HG03432 (cell line): ENCODE measurements at regions not wholly inside any gene's neighbourhood (a gene's known extent, or its start where the extent isn't known, plus 50 kb on each side); places are given as distances from the start of the nearest gene placed in this dataset.

Experiments
- ATAC-seq: cut with Tn5 transposase; IDR thresholded peaks from one replicate; pipeline ENCODE4 v1.9.1; 2021; ENCODE audit warnings: mild to moderate bottlenecking, moderate library complexity; ENCODE audit not compliant: unreplicated experiment

DNA sequence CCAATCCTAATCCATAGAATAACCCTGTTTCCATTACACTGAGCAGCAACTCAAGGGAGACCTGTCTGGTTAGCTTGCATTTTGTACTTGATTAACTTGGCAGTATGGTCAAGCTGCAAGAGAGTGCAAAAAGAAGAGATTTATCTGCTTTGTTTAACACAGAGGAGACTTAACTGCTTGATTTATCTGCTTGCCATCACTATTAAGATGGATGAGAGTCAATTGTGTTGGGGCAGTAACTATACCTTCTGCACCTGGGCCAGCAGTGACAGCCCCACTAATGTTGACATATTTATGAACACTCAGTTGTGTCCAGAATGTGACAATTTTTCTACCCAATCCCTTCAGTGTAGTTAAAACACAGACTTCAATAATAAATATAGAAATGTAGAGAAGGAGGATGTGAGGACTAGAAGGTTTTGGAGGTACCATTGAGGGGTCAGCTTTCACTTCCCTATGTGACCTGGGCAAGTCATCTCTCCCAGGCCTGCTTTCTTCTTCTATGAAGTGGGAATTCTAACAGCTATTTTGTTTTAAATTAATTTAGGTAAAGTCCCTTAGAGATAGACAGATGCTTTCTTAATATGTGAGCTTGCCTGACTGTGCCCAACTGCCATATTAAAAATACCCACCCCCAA lies 159.1 kb upstream of the KCNK2 start:
- ATAC-seq, result peak; percentile 39

DNA sequence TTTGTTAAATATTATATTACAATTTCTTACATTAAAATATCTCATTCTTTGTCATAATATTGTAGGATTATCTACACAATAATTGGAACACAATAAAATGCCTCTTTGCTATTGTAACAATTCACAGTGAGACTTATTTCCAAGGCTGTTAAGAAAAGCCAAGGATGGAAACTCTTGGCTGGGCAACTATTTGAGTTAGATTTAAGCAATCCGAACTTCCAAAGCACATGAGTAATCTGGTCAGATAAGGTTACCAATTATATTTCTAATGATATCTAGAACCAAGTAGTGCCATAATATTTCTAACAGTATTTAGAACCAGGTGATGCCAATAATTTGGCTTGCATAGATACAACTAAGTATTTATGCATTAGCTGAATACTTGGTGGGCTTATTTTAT lies 154.7 kb upstream of the KCNK2 start:
- ATAC-seq, result no peak

DNA sequence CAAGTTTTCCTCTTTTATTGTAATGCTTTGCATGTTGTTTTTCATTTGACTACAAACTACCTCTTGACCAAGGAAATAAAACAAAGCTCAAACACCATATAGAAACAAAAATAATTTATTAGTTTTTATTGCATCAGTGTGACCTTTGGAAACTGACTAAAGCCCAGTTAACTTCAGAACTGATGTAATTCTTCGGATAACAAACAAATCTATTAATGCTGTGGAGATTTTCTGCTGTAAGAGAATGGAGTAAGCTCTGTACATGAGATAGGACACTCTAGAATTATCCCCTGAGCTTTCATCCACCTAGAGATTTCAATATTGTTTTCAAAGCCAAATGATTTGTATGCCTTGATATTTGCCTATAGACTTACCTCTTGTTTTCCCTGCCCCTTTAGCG lies 154.0 kb upstream of the KCNK2 start:
- no peak for ATAC-seq

DNA sequence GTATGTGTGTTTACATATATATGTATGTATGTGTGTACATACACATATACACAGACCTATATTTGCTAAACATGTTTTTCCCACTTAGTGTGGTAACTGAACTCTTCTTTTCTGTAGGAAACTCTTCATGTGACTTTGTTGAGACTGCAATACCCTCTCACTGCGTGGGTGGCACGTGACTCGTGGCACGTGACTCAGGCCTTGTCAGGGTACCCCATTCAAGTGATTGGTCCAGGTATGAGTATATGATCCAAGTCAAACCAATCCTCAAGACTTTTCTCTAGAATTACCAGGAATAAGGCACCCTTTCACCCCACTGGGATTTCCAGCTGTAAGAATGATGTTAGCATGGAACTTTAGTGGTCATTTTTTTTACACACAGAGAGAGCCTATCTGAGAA lies 149.2 kb upstream of the KCNK2 start:
- no peak for ATAC-seq

DNA sequence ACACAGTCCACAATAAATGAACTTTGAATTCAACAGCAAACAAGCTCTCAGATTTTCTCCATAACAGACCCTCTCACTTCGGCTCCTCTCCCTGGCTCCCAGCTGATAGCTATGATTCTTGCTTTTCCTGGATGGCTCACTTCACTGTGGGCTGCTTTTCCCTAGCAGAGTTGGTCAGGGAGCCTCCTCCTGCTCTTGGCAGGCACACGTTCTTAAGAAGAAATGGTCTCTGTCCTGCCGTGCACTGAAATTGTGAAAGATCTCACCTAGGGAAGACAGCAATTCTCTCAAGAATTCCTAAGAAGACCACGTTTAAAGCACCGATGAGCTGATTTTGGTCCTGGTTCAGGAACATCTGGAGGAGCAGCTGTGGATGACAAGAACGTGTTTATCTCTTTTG lies 148.5 kb upstream of the KCNK2 start:
- ATAC-seq, result no peak

DNA sequence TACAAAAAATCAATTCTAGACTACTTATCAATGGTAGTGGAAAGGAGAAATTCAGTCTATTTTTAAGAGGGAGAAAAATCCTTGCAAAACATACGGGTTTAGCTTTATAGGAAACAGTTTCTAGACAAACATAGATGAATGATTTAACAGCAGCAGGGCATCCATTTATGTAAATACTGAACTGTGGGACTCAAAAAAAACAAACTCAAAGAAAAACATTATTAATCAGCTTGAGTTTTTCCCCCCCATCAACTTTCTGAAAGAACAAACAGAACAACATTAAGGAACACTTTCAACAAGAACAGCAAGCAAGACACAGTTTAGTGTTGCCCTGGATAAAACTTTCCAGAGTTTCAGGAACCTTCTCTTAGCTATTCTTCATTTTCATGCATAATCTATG lies 147.3 kb upstream of the KCNK2 start:
- no peak for ATAC-seq

GRCh38 chr1:214939180-214939579 lies 143.4 kb upstream of the KCNK2 start:
- ATAC-seq, result no peak

GRCh38 chr1:214941061-214941460 lies 141.5 kb upstream of the KCNK2 start:
- no peak for ATAC-seq

GRCh38 chr1:214943054-214943453 lies 139.5 kb upstream of the KCNK2 start:
- ATAC-seq, result no peak

- ATAC-seq, result no peak
These were observed 135.9 kb upstream of the KCNK2 start for GRCh38 chr1:214946615-214947014.

DNA sequence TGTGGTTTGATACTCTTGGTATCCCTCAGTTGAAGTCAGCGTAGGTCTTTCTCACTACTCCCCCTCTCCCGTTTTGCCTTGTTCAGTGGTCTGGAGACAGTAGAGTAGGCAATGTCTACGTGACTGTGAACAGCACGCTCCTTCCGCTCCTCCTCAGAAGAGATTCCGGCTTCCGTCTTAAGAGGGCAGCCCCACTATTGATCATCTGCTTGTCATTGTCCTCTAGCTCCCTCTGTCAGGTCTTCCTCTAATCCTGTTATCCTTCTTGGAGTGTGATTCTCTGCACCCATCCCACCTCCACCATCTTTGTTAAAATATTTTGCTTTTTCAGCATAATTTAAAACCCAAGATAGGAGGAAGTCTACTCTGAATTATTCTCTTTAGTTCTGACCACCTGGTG lies 129.9 kb upstream of the KCNK2 start:
- no peak for ATAC-seq

GRCh38 chr1:214953901-214954616 lies 128.5 kb upstream of the KCNK2 start:
- no peak for ATAC-seq

- ATAC-seq, result no peak
These were observed 128.0 kb upstream of the KCNK2 start for GRCh38 chr1:214954617-214954949.

DNA sequence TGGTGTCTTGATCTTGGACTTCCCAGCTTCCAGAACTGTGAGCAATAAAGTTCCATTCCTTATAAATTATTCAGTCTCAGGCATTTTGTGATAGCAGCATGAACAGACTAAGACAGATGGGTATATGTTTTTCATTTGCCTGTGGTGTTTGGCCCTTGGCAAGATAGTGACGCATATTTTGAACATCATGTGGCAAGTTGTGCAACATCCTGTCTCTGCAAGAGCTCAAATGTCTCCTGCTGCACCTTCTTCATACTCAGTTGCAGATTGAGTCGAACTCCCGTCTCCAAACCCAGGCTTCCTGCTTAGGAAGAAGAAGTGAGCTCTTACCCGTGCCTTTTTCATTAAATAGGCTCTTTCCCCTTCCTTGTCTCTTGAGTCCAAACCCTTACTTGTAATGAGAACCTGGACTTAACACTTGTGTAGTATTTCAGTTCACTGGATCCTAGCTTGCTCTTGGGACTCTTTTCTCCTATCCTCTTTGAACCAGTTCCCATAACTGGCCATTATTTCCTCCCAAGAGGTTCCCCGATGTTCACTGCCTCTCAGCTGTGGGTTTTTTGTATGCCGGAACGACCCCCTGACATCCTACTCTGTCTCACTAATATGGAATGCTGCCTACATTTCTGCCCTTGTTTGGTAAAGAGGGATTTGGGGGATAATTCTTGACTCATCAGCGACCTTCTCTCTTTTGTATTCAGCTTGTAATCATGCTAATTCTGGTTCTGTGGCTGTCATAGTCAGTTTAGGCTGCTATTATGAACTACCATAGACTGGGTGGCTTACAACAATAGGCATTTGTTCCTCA lies 125.0 kb upstream of the KCNK2 start:
- no peak for ATAC-seq

GRCh38 chr1:214958486-214958885 lies 124.1 kb upstream of the KCNK2 start:
- no peak for ATAC-seq

DNA sequence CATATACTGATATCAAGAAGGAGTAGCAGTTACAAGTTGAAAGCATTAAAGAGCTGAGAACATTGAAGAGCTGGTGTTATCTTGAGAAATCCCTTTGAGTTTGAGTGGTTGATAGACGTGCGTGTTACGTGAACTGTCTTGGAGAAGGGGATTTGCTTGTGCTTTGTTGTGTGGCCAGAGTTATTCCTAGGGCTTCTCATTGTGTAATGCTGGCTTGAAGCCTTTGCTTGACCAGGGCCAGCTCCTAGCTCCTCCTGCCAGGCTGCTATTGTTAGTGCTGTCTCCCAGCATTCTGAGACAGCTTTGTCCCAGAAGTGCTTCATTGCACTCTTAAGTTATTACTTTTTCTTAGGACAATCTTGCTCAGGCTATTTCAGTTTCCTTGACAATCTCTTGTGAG lies 116.2 kb upstream of the KCNK2 start:
- ATAC-seq, result no peak

DNA sequence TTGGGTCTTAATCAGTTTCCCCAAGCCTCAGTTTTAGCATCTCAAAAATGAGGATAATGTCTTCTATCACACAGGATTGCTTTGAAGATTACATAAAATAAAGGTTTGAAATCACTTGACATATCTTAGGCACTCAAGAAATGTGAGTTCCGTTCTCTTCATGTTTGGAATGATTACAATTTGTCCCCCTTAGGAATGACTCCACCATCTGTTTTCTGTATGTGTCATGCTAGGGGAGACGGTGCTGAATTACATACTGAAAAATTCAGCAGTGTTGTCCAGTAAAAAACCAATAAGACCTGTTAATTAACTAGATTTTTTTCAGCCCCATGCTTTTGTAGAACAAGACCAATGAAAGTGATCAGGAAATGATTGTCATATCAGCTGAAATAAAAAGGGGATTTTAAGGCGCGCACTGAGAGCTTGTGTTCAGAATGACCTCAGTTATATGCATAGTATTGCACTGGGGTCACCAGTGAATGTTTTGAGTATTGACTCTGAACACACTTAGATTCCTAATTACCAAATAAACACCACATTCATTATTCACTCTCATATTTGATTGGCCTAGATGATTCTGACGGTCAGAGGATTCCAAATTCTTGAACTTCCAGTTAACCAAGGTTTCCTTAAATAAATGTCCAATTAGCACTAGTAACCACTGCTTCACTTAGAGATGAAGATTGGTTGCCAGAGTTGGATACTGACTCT lies 114.5 kb upstream of the KCNK2 start:
- ATAC-seq, result no peak

- ATAC-seq, result no peak
These were observed 112.5 kb upstream of the KCNK2 start for GRCh38 chr1:214970016-214970415.

DNA sequence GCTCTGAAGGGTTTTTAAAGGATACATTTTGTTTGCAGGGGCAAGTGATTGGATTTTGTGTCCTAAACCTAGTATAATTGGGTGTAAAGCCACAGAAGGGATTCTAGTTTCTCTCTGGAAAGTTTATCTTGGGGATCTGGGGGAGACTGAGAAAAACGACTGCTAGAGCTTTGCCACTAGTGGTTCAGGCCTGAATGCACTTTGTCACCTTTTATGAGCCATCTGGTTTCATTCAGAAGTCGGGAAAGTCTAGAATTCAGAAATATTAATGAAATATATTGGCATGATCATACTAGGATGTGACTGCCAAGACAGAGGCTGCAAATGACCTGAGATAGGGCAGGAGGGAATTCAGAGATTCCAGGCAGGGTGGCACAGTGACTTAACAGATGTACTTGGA lies 111.5 kb upstream of the KCNK2 start:
- no peak for ATAC-seq

DNA sequence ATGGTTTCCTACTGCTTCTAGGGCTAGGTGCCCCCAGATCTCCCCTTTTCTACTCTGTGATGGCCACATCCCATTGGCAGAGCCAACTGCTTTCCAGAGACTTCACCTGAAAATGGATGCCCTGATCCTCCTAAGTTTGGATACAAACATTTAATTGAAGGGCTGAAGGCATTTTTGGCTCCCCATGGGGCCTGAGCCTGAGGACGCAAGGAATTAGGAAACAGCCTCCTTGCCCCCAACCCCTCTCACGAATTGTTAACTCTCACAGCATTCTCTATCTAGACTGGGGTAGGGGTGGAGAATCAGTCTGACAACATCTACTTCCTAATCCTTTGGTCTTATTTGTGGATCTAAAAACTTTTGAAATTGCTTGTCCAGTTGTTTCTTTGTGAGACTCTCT lies 108.5 kb upstream of the KCNK2 start:
- no peak for ATAC-seq

DNA sequence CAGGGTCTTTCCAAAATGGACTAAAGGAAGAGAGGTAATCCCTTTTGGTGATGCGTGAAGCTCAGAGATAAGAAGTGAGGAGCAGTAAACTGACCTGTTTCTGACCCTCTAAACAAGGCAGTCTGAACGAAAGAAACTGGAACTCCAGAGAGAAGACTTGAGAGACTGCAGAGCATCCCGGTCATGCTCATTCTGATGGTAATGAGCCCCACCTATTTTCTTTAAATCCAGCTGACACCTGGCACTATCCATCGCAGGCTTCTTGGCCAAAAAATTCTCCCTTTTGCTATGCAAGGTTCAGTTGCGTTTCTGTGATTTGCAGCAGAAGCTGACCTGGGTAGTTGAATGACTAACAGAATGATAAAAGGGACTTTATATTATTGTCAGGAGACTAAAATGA lies 105.9 kb upstream of the KCNK2 start:
- ATAC-seq, result no peak

- no peak for ATAC-seq
These were observed 105.4 kb upstream of the KCNK2 start for GRCh38 chr1:214977110-214977509.
